Mesenchymal stem cell (in vitro differentiated cells and primary cell): ENCODE measurements at regions not wholly inside any gene's neighbourhood (a gene's known extent, or its start where the extent isn't known, plus 50 kb on each side); places are given as distances from the start of the nearest gene placed in this dataset.
"Not testable (repeated sequence)": the region's sequence is repeated elsewhere in the genome, so short reads cannot be mapped to it uniquely, and the experiment has no call there.

Experiments used
- DNase-seq: peaks from one replicate; pipeline ENCODE4 v3.0.0-alpha.2; 2013
- H2AFZ ChIP-seq: one replicate; pipeline ENCODE4 v1.6.1; 2013; ENCODE audit warnings: low read depth, mild to moderate bottlenecking, control low read depth, inconsistent platforms, low read length, moderate library complexity
- H2AK5ac ChIP-seq: 2 replicates; pipeline ENCODE4 v1.6.1; 2013; ENCODE audit warnings: low read length, moderate library complexity, mild to moderate bottlenecking, inconsistent platforms; ENCODE audit not compliant: severe bottlenecking
- H2BK120ac ChIP-seq: one replicate; pipeline ENCODE4 v1.6.1; 2013; ENCODE audit warnings: low read depth, mild to moderate bottlenecking, inconsistent platforms, low read length, moderate library complexity
- H2BK12ac ChIP-seq, 2 experiments: one replicate each; pipeline ENCODE4 v1.6.1; 2013; ENCODE audit warnings: inconsistent platforms in 2 of 2, low read length in 2 of 2, mild to moderate bottlenecking in 2 of 2, moderate library complexity in 2 of 2, control low read depth in 1 of 2
- H2BK15ac ChIP-seq: one replicate; pipeline ENCODE4 v1.6.1; 2013; ENCODE audit warnings: mild to moderate bottlenecking, low read depth, inconsistent platforms; ENCODE audit not compliant: poor library complexity, severe bottlenecking
- H2BK5ac ChIP-seq: 2 replicates; pipeline ENCODE4 v1.6.1; 2013; ENCODE audit warnings: low read depth, mild to moderate bottlenecking, low read length, control low read depth, inconsistent platforms; ENCODE audit not compliant: poor library complexity, severe bottlenecking
- H3K14ac ChIP-seq, 2 experiments: one replicate each; pipeline ENCODE4 v1.6.1; 2013; ENCODE audit warnings: inconsistent platforms in 2 of 2, low read length in 2 of 2, control low read depth in 1 of 2, mild to moderate bottlenecking in 1 of 2, moderate library complexity in 1 of 2
- H3K18ac ChIP-seq, 2 experiments: one replicate each; pipeline ENCODE4 v1.6.1; 2013; ENCODE audit warnings: inconsistent platforms in 2 of 2, low read length in 2 of 2, control low read depth in 1 of 2, low read depth in 1 of 2, mild to moderate bottlenecking in 1 of 2
- H3K23ac ChIP-seq, 2 experiments: one replicate each; pipeline ENCODE4 v1.6.1; 2013; ENCODE audit warnings: inconsistent platforms in 2 of 2, low read length in 2 of 2, mild to moderate bottlenecking in 2 of 2, moderate library complexity in 2 of 2, control low read depth in 1 of 2
- H3K27ac ChIP-seq: 2 replicates; pipeline ENCODE4 v1.5.1; 2013; ENCODE audit warnings: mild to moderate bottlenecking, moderate library complexity, low read length, control low read depth, inconsistent platforms; ENCODE audit not compliant: poor library complexity, severe bottlenecking
- H3K27me3 ChIP-seq, 2 experiments: 2 replicates each; pipeline versions ENCODE4 v1.6.1 to v1.7.0; 2013; ENCODE audit warnings: low read length in 2 of 2, mild to moderate bottlenecking in 2 of 2, moderate library complexity in 2 of 2, control low read depth in 1 of 2, inconsistent platforms in 1 of 2; ENCODE audit not compliant: control insufficient read depth in 1 of 2, insufficient read depth in 1 of 2
- H3K36me3 ChIP-seq, 2 experiments: 2 replicates each; pipeline versions ENCODE4 v1.6.1 to v1.7.0; 2013; ENCODE audit warnings: low read length in 2 of 2, control low read depth in 1 of 2, inconsistent platforms in 1 of 2, low read depth in 1 of 2, mild to moderate bottlenecking in 1 of 2; ENCODE audit not compliant: insufficient read depth in 2 of 2, control insufficient read depth in 1 of 2
- H3K4ac ChIP-seq, 2 experiments: one replicate each; pipeline ENCODE4 v1.6.1; 2013; ENCODE audit warnings: inconsistent platforms in 2 of 2, low read length in 2 of 2, mild to moderate bottlenecking in 2 of 2, moderate library complexity in 2 of 2, control low read depth in 1 of 2, low read depth in 1 of 2
- H3K4me1 ChIP-seq: 2 replicates; pipeline ENCODE4 v1.6.1; 2013; ENCODE audit warnings: low read depth, low read length, control low read depth; ENCODE audit not compliant: control insufficient read depth, insufficient read depth
- H3K4me2 ChIP-seq: 2 replicates; pipeline ENCODE4 v1.6.1; 2013; ENCODE audit warnings: low read length, mild to moderate bottlenecking, inconsistent platforms; ENCODE audit not compliant: poor library complexity, severe bottlenecking
- H3K4me3 ChIP-seq, 2 experiments: 2 replicates each; pipeline versions ENCODE4 v1.5.1 to v1.7.0; 2013; ENCODE audit warnings: low read length in 2 of 2, mild to moderate bottlenecking in 2 of 2, control low read depth in 1 of 2, low read depth in 1 of 2; ENCODE audit not compliant: insufficient read depth in 1 of 2
- H3K79me1 ChIP-seq: replicated peaks from 2 replicates; pipeline ENCODE4 v1.6.1; 2013; ENCODE audit warnings: mild to moderate bottlenecking, control low read depth, low read length, inconsistent platforms; ENCODE audit not compliant: poor library complexity, severe bottlenecking
- H3K9ac ChIP-seq: 2 replicates; pipeline ENCODE4 v1.7.0; 2013; ENCODE audit warnings: mild to moderate bottlenecking, low read length, moderate library complexity
- H3K9me3 ChIP-seq: 2 replicates; pipeline ENCODE4 v1.7.0; 2013; ENCODE audit warnings: mild to moderate bottlenecking, low read length; ENCODE audit not compliant: control insufficient read depth
- H4K8ac ChIP-seq: one replicate; pipeline ENCODE4 v1.6.1; 2013; ENCODE audit warnings: inconsistent platforms, mild to moderate bottlenecking, low read length, moderate library complexity
- H4K91ac ChIP-seq: one replicate; pipeline ENCODE4 v1.6.1; 2013; ENCODE audit warnings: mild to moderate bottlenecking, low read length, inconsistent platforms
- WGBS: methylation state at CpG from one replicate; pipeline ENCODE4 v1.1.7; 2013; ENCODE audit warnings: mixed read lengths; 5-methylcytosine and 5-hydroxymethylcytosine counted together

- H4K8ac ChIP-seq, H2AK5ac ChIP-seq, H3K27ac ChIP-seq, H3K23ac ChIP-seq, H3K9me3 ChIP-seq, H3K4me2 ChIP-seq, H3K9ac ChIP-seq, H2BK12ac ChIP-seq, H3K4ac ChIP-seq, H3K4me3 ChIP-seq, H4K91ac ChIP-seq, H3K36me3 ChIP-seq, H2AFZ ChIP-seq, H3K79me1 ChIP-seq, H3K18ac ChIP-seq, H3K27me3 ChIP-seq, H3K14ac ChIP-seq, H3K4me1 ChIP-seq, H2BK5ac ChIP-seq, DNase-seq, H2BK15ac ChIP-seq, H2BK120ac ChIP-seq: not testable (repeated sequence)
- WGBS, result 84% methylated on average over 6 of the region's 13 CpGs
Observed at GRCh38 chr21:9074772-9075171, 1446.6 kb upstream of the TPTE start.

GRCh38 chr21:9083091-9083826, 1438.1 kb upstream of the TPTE start:
- 79% methylated on average over 14 of the region's 37 CpGs for WGBS
- H4K8ac ChIP-seq, DNase-seq, H3K4me1 ChIP-seq, H3K4me2 ChIP-seq, H2BK5ac ChIP-seq, H3K9ac ChIP-seq, H3K18ac ChIP-seq, H3K79me1 ChIP-seq, H2AFZ ChIP-seq, H3K23ac ChIP-seq, H2AK5ac ChIP-seq, H3K14ac ChIP-seq, H3K9me3 ChIP-seq, H3K4me3 ChIP-seq, H2BK12ac ChIP-seq, H4K91ac ChIP-seq, H3K4ac ChIP-seq, H2BK15ac ChIP-seq, H2BK120ac ChIP-seq, H3K36me3 ChIP-seq, H3K27me3 ChIP-seq, H3K27ac ChIP-seq: not testable (repeated sequence)

DNA sequence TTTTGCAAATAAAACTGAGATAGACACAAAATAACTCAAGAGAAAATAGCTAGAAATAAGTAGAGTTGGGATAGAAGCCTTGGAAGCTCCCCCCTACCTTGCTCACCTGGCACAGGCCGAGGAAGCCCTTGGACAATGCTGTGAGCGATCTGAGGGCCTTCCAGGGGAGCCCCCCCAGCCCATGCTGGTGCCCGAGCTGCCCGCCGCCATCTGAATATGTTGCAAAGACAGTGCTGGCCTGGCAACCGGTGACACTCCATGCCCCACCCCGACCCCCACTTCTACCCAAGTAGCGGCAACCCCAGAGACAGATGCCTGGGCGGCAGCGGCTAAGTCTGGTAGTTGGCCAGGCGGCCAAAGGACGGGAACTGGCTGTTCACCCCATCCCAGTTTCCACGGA, 1435.1 kb upstream of the TPTE start:
- H4K91ac ChIP-seq, H3K9me3 ChIP-seq: not testable (repeated sequence)
- 75% methylated on average over 4 of the region's 13 CpGs for WGBS

GRCh38 chr21:9087816-9088215, 1433.6 kb upstream of the TPTE start:
- DNase-seq, result not testable (repeated sequence)

More for the DNA sequence above, 1435.1 kb upstream of the TPTE start:
- not testable (repeated sequence) for H3K9ac ChIP-seq, H3K23ac ChIP-seq, H3K36me3 ChIP-seq, H3K4me3 ChIP-seq, H3K27ac ChIP-seq, H2BK15ac ChIP-seq, DNase-seq, H2BK120ac ChIP-seq, H2BK5ac ChIP-seq, H3K4ac ChIP-seq, H2AK5ac ChIP-seq, H3K4me2 ChIP-seq, H2AFZ ChIP-seq, H3K18ac ChIP-seq, H4K8ac ChIP-seq, H3K4me1 ChIP-seq, H2BK12ac ChIP-seq, H3K79me1 ChIP-seq, H3K27me3 ChIP-seq, H3K14ac ChIP-seq

More at GRCh38 chr21:9087816-9088215, 1433.6 kb upstream of the TPTE start:
- not testable (repeated sequence) for H3K18ac ChIP-seq, H2AFZ ChIP-seq, H2BK15ac ChIP-seq, H3K9me3 ChIP-seq, H2BK5ac ChIP-seq, H2AK5ac ChIP-seq, H4K91ac ChIP-seq, H2BK120ac ChIP-seq, H2BK12ac ChIP-seq, H3K9ac ChIP-seq, H3K27me3 ChIP-seq, H3K79me1 ChIP-seq, H3K4ac ChIP-seq, H4K8ac ChIP-seq, H3K14ac ChIP-seq, H3K4me1 ChIP-seq, H3K23ac ChIP-seq, H3K36me3 ChIP-seq, H3K27ac ChIP-seq, H3K4me2 ChIP-seq, H3K4me3 ChIP-seq
- WGBS, result 92% methylated on average over 25 of the region's 30 CpGs
